SK-N-SH treated with all-trans-retinoic acid at 6 μM for 48 hours (cell line): ENCODE measurements at regions not wholly inside any gene's neighbourhood (a gene's known extent, or its start where the extent isn't known, plus 50 kb on each side); places are given as distances from the start of the nearest gene placed in this dataset.

ENCODE experiments used
- CREB5 ChIP-seq: fragments of 250-450 bp; sonication (Bioruptor Pico); IDR thresholded peaks from 2 replicates; pipeline ENCODE4 v1.5.1; 2020; ENCODE audit warnings: low read depth, mild to moderate bottlenecking, moderate library complexity
- CSDC2 ChIP-seq: fragments of 250-450 bp; sonication (Bioruptor Pico); IDR thresholded peaks from 2 replicates; pipeline ENCODE4 v1.5.0; 2020; ENCODE audit warnings: mild to moderate bottlenecking, moderate library complexity
- CSRNP3 ChIP-seq: fragments of 250-450 bp; sonication (Bioruptor Pico); IDR thresholded peaks from 2 replicates; pipeline ENCODE4 v1.5.1; 2021; ENCODE audit warnings: mild to moderate bottlenecking, moderate library complexity
- ESRRG ChIP-seq: fragments of 250-450 bp; sonication (Bioruptor Pico); IDR thresholded peaks from 2 replicates; pipeline ENCODE4 v1.6.1; 2021; ENCODE audit warnings: mild to moderate bottlenecking
- ZC3H10 ChIP-seq: fragments of 250-450 bp; sonication (Bioruptor Pico); IDR thresholded peaks from 2 replicates; pipeline ENCODE4 v1.5.1; 2021; ENCODE audit warnings: mild to moderate bottlenecking, moderate library complexity
- ZNF8 ChIP-seq: fragments of 450-650 bp; formaldehyde crosslinking; IDR thresholded peaks from 2 replicates; pipeline ENCODE4 v1.5.0; 2020; ENCODE audit warnings: mild to moderate bottlenecking, moderate library complexity

- TF ChIP-seq ZNF8 (CRISPR knock-in tag) (no peak), CREB5 (CRISPR knock-in tag) (no peak), CSRNP3 (CRISPR knock-in tag) (no peak), ZC3H10 (CRISPR knock-in tag) (no peak), CSDC2 (CRISPR knock-in tag) (no peak), ESRRG (CRISPR knock-in tag) (no peak)
Observed at GRCh38 chr6:22664968-22665367, 95.6 kb downstream of the HDGFL1 start.
